ENCODE measurements at regions not wholly inside any gene's neighbourhood (a gene's known extent, or its start where the extent isn't known, plus 50 kb on each side); places are given as distances from the start of the nearest gene placed in this dataset.

DNA sequence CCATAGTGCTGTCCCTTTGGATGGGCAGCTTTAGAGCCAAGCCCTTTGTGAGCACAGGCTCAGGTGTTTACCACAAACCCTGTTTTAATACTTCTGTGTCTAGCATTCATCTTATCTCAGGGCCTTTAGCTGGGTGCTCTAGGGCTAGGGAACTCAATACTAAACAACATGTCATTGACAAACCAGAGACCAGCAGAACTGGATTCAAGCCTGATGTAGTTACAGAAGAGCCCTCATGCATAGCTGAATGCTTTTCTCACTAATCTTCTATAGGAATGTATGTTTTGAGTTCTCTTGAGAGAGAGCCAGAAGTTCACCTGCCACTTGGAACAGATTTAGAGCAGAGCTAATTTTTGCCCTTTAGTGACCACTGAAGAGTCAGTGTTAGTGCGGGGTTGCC, 142.6 kb downstream of the DCK start:
- no peaks in the 10 kb centered on the region for H3F3A ChIP-seq (ENCODE audit: insufficient read depth, low read length)
- no peaks in the 10 kb centered on the region for H3K79me2 ChIP-seq (ENCODE audit: insufficient read depth, low read length)
- H4K20me1 ChIP-seq (ENCODE audit: insufficient read depth, low read length): no peaks in the 10 kb centered on the region
- no peak for TF ChIP-seq CTCF (IDR thresholded peaks at IDR 0.05; ENCODE audit: low read length)
- TF ChIP-seq EZH2 (IDR thresholded peaks at IDR 0.05; ENCODE audit: borderline replicate concordance, low read length): no peak
- no peaks in the 10 kb centered on the region; the same call in 1 of the 2 replicates for H3K27me3 ChIP-seq (ENCODE audit: insufficient read depth, low read length)
- H3K9me2 ChIP-seq (ENCODE audit: low read depth, low read length): no peaks in the 10 kb centered on the region
- no peak overlapping the region for H3K27ac ChIP-seq (ENCODE audit: low read depth, low read length, poor library complexity, severe bottlenecking)
- H3K4me1 ChIP-seq (ENCODE audit: insufficient read depth, low read length, severe bottlenecking): no peaks in the 10 kb centered on the region
- H3K4me2 ChIP-seq (ENCODE audit: low read length): no peak overlapping the region
- H3K36me3 ChIP-seq (ENCODE audit: insufficient read depth, low read length): no peaks in the 10 kb centered on the region
- H3K9me3 ChIP-seq (ENCODE audit: low read length): no peaks in the 10 kb centered on the region
- no peak overlapping the region for H2AFZ ChIP-seq (ENCODE audit: low read length)
- no peak overlapping the region for H3K4me3 ChIP-seq (ENCODE audit: low read depth, low read length, poor library complexity, severe bottlenecking)
- no peak overlapping the region for H3K9ac ChIP-seq (ENCODE audit: low read length)

GRCh38 chr4:71138007-71138615, 144.7 kb downstream of the DCK start:
- Histone ChIP-seq H3K9me3 (ENCODE audit: low read length) (no peaks in the 10 kb centered on the region), H3K79me2 (ENCODE audit: insufficient read depth, low read length) (no peaks in the 10 kb centered on the region), H3K9me2 (ENCODE audit: low read depth, low read length) (no peaks in the 10 kb centered on the region), H2AFZ (ENCODE audit: low read length) (no peak overlapping the region), H3K4me3 (ENCODE audit: low read depth, low read length, poor library complexity, severe bottlenecking) (no peak overlapping the region), H3F3A (ENCODE audit: insufficient read depth, low read length) (no peaks in the 10 kb centered on the region), H3K9ac (ENCODE audit: low read length) (no peak overlapping the region), H3K27me3 (ENCODE audit: insufficient read depth, low read length) (no peaks in the 10 kb centered on the region; the same call in 1 of the 2 replicates), H3K27ac (ENCODE audit: low read depth, low read length, poor library complexity, severe bottlenecking) (no peak overlapping the region), H3K36me3 (ENCODE audit: insufficient read depth, low read length) (no peaks in the 10 kb centered on the region), H3K4me2 (ENCODE audit: low read length) (no peak overlapping the region), H4K20me1 (ENCODE audit: insufficient read depth, low read length) (no peaks in the 10 kb centered on the region), H3K4me1 (ENCODE audit: insufficient read depth, low read length, severe bottlenecking) (no peaks in the 10 kb centered on the region)
- TF ChIP-seq CTCF (IDR thresholded peaks at IDR 0.05; ENCODE audit: low read length) (no peak), EZH2 (IDR thresholded peaks at IDR 0.05; ENCODE audit: borderline replicate concordance, low read length) (no peak)

GRCh38 chr4:71140563-71140962, 147.1 kb downstream of the DCK start:
- H4K20me1 ChIP-seq (ENCODE audit: insufficient read depth, low read length): no peaks in the 10 kb centered on the region
- no peak overlapping the region for H2AFZ ChIP-seq (ENCODE audit: low read length)

More at GRCh38 chr4:71140563-71140962, 147.1 kb downstream of the DCK start:
- Histone ChIP-seq H3K4me2 (ENCODE audit: low read length) (no peak overlapping the region), H3K9ac (ENCODE audit: low read length) (no peak overlapping the region), H3K27me3 (ENCODE audit: insufficient read depth, low read length) (no peaks in the 10 kb centered on the region; the same call in 1 of the 2 replicates), H3F3A (ENCODE audit: insufficient read depth, low read length) (no peaks in the 10 kb centered on the region), H3K36me3 (ENCODE audit: insufficient read depth, low read length) (no peaks in the 10 kb centered on the region), H3K79me2 (ENCODE audit: insufficient read depth, low read length) (no peaks in the 10 kb centered on the region), H3K4me3 (ENCODE audit: low read depth, low read length, poor library complexity, severe bottlenecking) (no peak overlapping the region), H3K9me2 (ENCODE audit: low read depth, low read length) (no peaks in the 10 kb centered on the region), H3K9me3 (ENCODE audit: low read length) (no peaks in the 10 kb centered on the region), H3K4me1 (ENCODE audit: insufficient read depth, low read length, severe bottlenecking) (no peaks in the 10 kb centered on the region), H3K27ac (ENCODE audit: low read depth, low read length, poor library complexity, severe bottlenecking) (no peak overlapping the region)
- TF ChIP-seq EZH2 (IDR thresholded peaks at IDR 0.05; ENCODE audit: borderline replicate concordance, low read length) (no peak), CTCF (IDR thresholded peaks at IDR 0.05; ENCODE audit: low read length) (no peak)

Measured in OCI-LY1 (cell line).